Heart left ventricle (tissue), 13 donors: ENCODE measurements at regions not wholly inside any gene's neighbourhood (a gene's known extent, or its start where the extent isn't known, plus 50 kb on each side); places are given as distances from the start of the nearest gene placed in this dataset.

Source experiments
- CTCF ChIP-seq, 12 donors: fragments of 200-600 bp; sonication (generic) in 4 of 12; IDR thresholded peaks; one replicate each; pipeline versions ENCODE4 v1.5.0 to v1.8.0; 2018 to 2022; ENCODE audit warnings: antibody characterized with exemption in 12 of 12, mild to moderate bottlenecking in 5 of 12
- POLR2A ChIP-seq, 2 donors: fragments of 450-650 bp; IDR thresholded peaks; one replicate each; pipeline ENCODE4 v1.6.1; 2017; ENCODE audit warnings: antibody characterized with exemption in 2 of 2, mild to moderate bottlenecking in 2 of 2, moderate library complexity in 2 of 2
- donor health status: ischemic (EF 13 %, LVEDD 7.1; RV severe dilation, severe dysfunction).
- donor health status: DM: no; HTN: yes; CAD: no.
- donor health status: DM: no; HTN: no; CAD: no.
- donor health status: ischemic (EF 25% LVEDD 6.9; RV normal size, moderate dysfunction).
- donor health status: ischemic (EF 25% LVEDD 5.7; RV mildly dilated, moderate dysfunction).
- donor health status: ischemic (EF 35%, LVEDD 5.7; RV mildly dilated, moderate dysfunction).
- donor health status: nonischemic (EF 11% LVEDD 7.7; RV severe dilation, severe dysfunction).
- donor health status: DM: yes; HTN: yes; CAD: no.
- donor health status: PGD.
- donor health status: ischemic (EF 29% LVEDD 5.4; RV normal size, mild dysfunction).
- donor health status: nonischemic (EF 23%, LVEDD 6.1; RV moderate dilation, normal function).

DNA sequence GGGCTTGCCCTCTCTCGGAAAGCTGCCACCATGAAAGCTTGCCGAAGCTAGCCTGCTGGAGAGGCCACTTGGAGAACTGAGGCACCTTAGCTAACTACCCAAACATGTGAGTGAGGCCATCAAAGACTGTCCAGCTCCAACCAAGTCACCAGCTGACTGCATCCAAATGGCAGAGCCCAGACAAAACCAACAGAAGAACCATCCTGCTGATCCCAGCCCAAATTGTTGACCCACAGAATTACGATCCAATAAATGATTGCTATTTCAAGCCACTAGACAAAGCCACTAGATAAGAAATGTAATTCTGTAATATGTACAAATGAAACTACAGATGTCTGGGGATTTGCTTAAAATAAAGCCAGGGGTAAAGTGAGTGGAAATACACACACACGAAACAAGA lies 109.8 kb upstream of the TRPM1 start:
- TF ChIP-seq CTCF (IDR thresholded peaks at IDR 0.05) = no peak
- no peak for TF ChIP-seq POLR2A (IDR thresholded peaks at IDR 0.05)
